GM21367 (cell line): ENCODE measurements at regions not wholly inside any gene's neighbourhood (a gene's known extent, or its start where the extent isn't known, plus 50 kb on each side); places are given as distances from the start of the nearest gene placed in this dataset.

Experiments used
- ATAC-seq: cut with Tn5 transposase; IDR thresholded peaks from one replicate; pipeline ENCODE4 v1.9.1; 2021; ENCODE audit not compliant: unreplicated experiment

GRCh38 chr3:72380711-72381493, 467.3 kb downstream of the SHQ1 start:
- ATAC-seq, result no peak

GRCh38 chr3:72380193-72380592, 468.1 kb downstream of the SHQ1 start:
- ATAC-seq, result no peak

GRCh38 chr3:72379500-72380187, 468.6 kb downstream of the SHQ1 start:
- no peak for ATAC-seq

GRCh38 chr3:72378287-72378686, 470.0 kb downstream of the SHQ1 start:
- ATAC-seq, result no peak

- no peak for ATAC-seq
Measured at GRCh38 chr3:72376956-72377710, 471.1 kb downstream of the SHQ1 start.

GRCh38 chr3:72375237-72376076, 472.8 kb downstream of the SHQ1 start:
- ATAC-seq, result peak; percentile 65

- ATAC-seq, result no peak
Measured at GRCh38 chr3:72373139-72373538, 475.1 kb downstream of the SHQ1 start.

- ATAC-seq, result no peak
Measured at GRCh38 chr3:72372161-72372560, 476.1 kb downstream of the SHQ1 start.

GRCh38 chr3:72371431-72371830, 476.8 kb downstream of the SHQ1 start:
- no peak for ATAC-seq

GRCh38 chr3:72370947-72371346, 477.3 kb downstream of the SHQ1 start:
- ATAC-seq, result no peak

GRCh38 chr3:72369681-72370080, 478.6 kb downstream of the SHQ1 start:
- no peak for ATAC-seq

GRCh38 chr3:72368331-72368975, 479.8 kb downstream of the SHQ1 start:
- no peak for ATAC-seq

GRCh38 chr3:72361990-72362389, 486.3 kb downstream of the SHQ1 start:
- no peak for ATAC-seq

- no peak for ATAC-seq
Measured at GRCh38 chr3:72359743-72360142, 488.5 kb downstream of the SHQ1 start.

- no peak for ATAC-seq
Measured at GRCh38 chr3:72355168-72355567, 493.1 kb downstream of the SHQ1 start.

- ATAC-seq, result no peak
Measured at GRCh38 chr3:72354486-72354885, 493.8 kb downstream of the SHQ1 start.

- ATAC-seq, result no peak
Measured at GRCh38 chr3:72353236-72354128, 494.8 kb downstream of the SHQ1 start.

GRCh38 chr3:72352176-72352575, 496.1 kb downstream of the SHQ1 start:
- no peak for ATAC-seq

- ATAC-seq, result no peak
Measured at GRCh38 chr3:72351536-72351935, 496.7 kb downstream of the SHQ1 start.
